Vagina (tissue), 2 donors: ENCODE measurements at regions not wholly inside any gene's neighbourhood (a gene's known extent, or its start where the extent isn't known, plus 50 kb on each side); places are given as distances from the start of the nearest gene placed in this dataset.
A peak's percentile ranks its signal among the peaks of the same experiment; 100 is the strongest.

Experiments
- DNase-seq, 2 donors: peaks; one replicate each; pipeline ENCODE4 v3.0.0-alpha.2; 2017; ENCODE audit errors: extremely low spot score in 2 of 2
- H3K27ac ChIP-seq: fragments of 200-600 bp; sonication (generic); one replicate; pipeline ENCODE4 v1.5.1; 2019
- H3K27me3 ChIP-seq: fragments of 200-600 bp; sonication (generic); one replicate; pipeline ENCODE4 v1.5.1; 2019
- H3K36me3 ChIP-seq, 2 donors: fragments of 200-600 bp; sonication (generic); one replicate each; pipeline ENCODE4 v1.5.1; 2017 to 2019
- H3K4me1 ChIP-seq: fragments of 200-600 bp; sonication (generic); one replicate; pipeline ENCODE4 v1.5.1; 2019
- H3K4me3 ChIP-seq, 2 donors: fragments of 200-600 bp; sonication (generic); 1 replicate in 1 of 2; 2 replicates in 1 of 2; pipeline ENCODE4 v1.5.1; 2016 to 2019
- H3K9me3 ChIP-seq: fragments of 200-600 bp; sonication (generic); one replicate; pipeline ENCODE4 v1.5.1; 2019
- CTCF ChIP-seq, 3 experiments: fragments of 450-650 bp in 2 of 3; fragments of 200-600 bp in 1 of 3; sonication (generic) in 1 of 3; IDR thresholded peaks; one replicate each; pipeline ENCODE4 v1.5.1; 2017 to 2019; ENCODE audit warnings: antibody characterized with exemption in 3 of 3, mild to moderate bottlenecking in 2 of 3, moderate library complexity in 2 of 3
- POLR2A ChIP-seq, 2 donors: fragments of 450-650 bp; IDR thresholded peaks; one replicate each; pipeline ENCODE4 v1.6.1; 2017; ENCODE audit warnings: antibody characterized with exemption in 2 of 2, mild to moderate bottlenecking in 2 of 2, moderate library complexity in 2 of 2
- POLR2AphosphoS5 ChIP-seq, 2 donors: sonication (generic); formaldehyde crosslinking; IDR thresholded peaks; one replicate each; pipeline ENCODE4 v1.9.0; 2017; ENCODE audit warnings: antibody characterized with exemption in 2 of 2, mild to moderate bottlenecking in 2 of 2, low read depth in 1 of 2; ENCODE audit not compliant: insufficient read depth in 1 of 2
- intact Hi-C: fragments of 100-400 bp; cut with DNase I; formaldehyde crosslinking; loops from one replicate; pipeline ENCODE4 v1.15.1; 2023

- H3K27me3 ChIP-seq: no peaks in the 10 kb centered on the region
- no peaks in the 10 kb centered on the region for H3K36me3 ChIP-seq
- DNase-seq: no peak
- H3K4me3 ChIP-seq: no peak overlapping the region
- intact Hi-C loops: no loop called here
- H3K9me3 ChIP-seq: no peaks in the 10 kb centered on the region
- TF ChIP-seq CTCF (IDR thresholded peaks at IDR 0.05) (no peak), POLR2AphosphoS5 (IDR thresholded peaks at IDR 0.05; ENCODE audit: insufficient read depth in 1 of 2, low read depth in 1 of 2) (no peak), POLR2A (IDR thresholded peaks at IDR 0.05) (no peak)
- peaks cover 40% of the 10 kb centered on the region for H3K4me1 ChIP-seq
- H3K27ac ChIP-seq: no peak overlapping the region
Measured at GRCh38 chr3:187920030-187920429, 174.8 kb upstream of the BCL6 start.

GRCh38 chr3:187920913-187921312 lies 175.6 kb upstream of the BCL6 start:
- Histone ChIP-seq H3K27me3 (no peaks in the 10 kb centered on the region), H3K9me3 (no peaks in the 10 kb centered on the region), H3K27ac (no peak overlapping the region), H3K4me3 (no peak overlapping the region), H3K4me1 (peaks cover 31% of the 10 kb centered on the region), H3K36me3 (no peaks in the 10 kb centered on the region)
- intact Hi-C loops: no loop called here
- peak in 1 of 2 donors; percentile 27 for TF ChIP-seq POLR2AphosphoS5 (IDR thresholded peaks at IDR 0.05; ENCODE audit: insufficient read depth in 1 of 2, low read depth in 1 of 2)
- TF ChIP-seq POLR2A (IDR thresholded peaks at IDR 0.05): no peak
- no peak for DNase-seq

GRCh38 chr3:187921391-187922074 lies 176.3 kb upstream of the BCL6 start:
- Histone ChIP-seq H3K36me3 (no peaks in the 10 kb centered on the region), H3K9me3 (no peaks in the 10 kb centered on the region), H3K27ac (no peak overlapping the region), H3K4me1 (peaks cover 26% of the 10 kb centered on the region), H3K4me3 (no peak overlapping the region), H3K27me3 (no peaks in the 10 kb centered on the region)
- DNase-seq: no peak
- TF ChIP-seq CTCF (IDR thresholded peaks at IDR 0.05) (no peak), POLR2A (IDR thresholded peaks at IDR 0.05) (no peak), POLR2AphosphoS5 (IDR thresholded peaks at IDR 0.05; ENCODE audit: insufficient read depth in 1 of 2, low read depth in 1 of 2) (no peak)
- intact Hi-C loops: no loop called here

GRCh38 chr3:187922704-187923416 lies 177.6 kb upstream of the BCL6 start:
- Histone ChIP-seq H3K4me3 (no peak overlapping the region), H3K36me3 (no peaks in the 10 kb centered on the region), H3K27ac (no peak overlapping the region), H3K9me3 (no peaks in the 10 kb centered on the region), H3K4me1 (peaks cover 14% of the 10 kb centered on the region), H3K27me3 (no peaks in the 10 kb centered on the region)
- intact Hi-C loops: no loop called here
- DNase-seq: no peak
- no peak for TF ChIP-seq CTCF (IDR thresholded peaks at IDR 0.05)
- TF ChIP-seq POLR2AphosphoS5 (IDR thresholded peaks at IDR 0.05; ENCODE audit: insufficient read depth in 1 of 2, low read depth in 1 of 2): no peak
- TF ChIP-seq POLR2A (IDR thresholded peaks at IDR 0.05): no peak

- intact Hi-C loops: no loop called here
- H3K27me3 ChIP-seq: no peaks in the 10 kb centered on the region
- DNase-seq: no peak
- peaks cover 8% of the 10 kb centered on the region for H3K4me1 ChIP-seq
- no peak overlapping the region for H3K4me3 ChIP-seq
- no peaks in the 10 kb centered on the region for H3K36me3 ChIP-seq
- no peaks in the 10 kb centered on the region for H3K9me3 ChIP-seq
- TF ChIP-seq POLR2AphosphoS5 (IDR thresholded peaks at IDR 0.05; ENCODE audit: insufficient read depth in 1 of 2, low read depth in 1 of 2) (no peak), POLR2A (IDR thresholded peaks at IDR 0.05) (no peak), CTCF (IDR thresholded peaks at IDR 0.05) (no peak)
- no peak overlapping the region for H3K27ac ChIP-seq
Measured at GRCh38 chr3:187924651-187925050, 179.4 kb upstream of the BCL6 start.
